PC-9 (cell line): ENCODE measurements at regions not wholly inside any gene's neighbourhood (a gene's known extent, or its start where the extent isn't known, plus 50 kb on each side); places are given as distances from the start of the nearest gene placed in this dataset.

Source experiments
- BruUV-seq: library from RNA; stranded (reverse); fragments of 400-500 nt; replicated peaks from 2 replicates; lab custom pipeline; 2021; lab: Mats Ljungman, UMichigan
- CTCF ChIA-PET: fragments of 300-600 bp; sonication (Branson Sonifier 250); formaldehyde crosslinking; loops from one replicate; lab custom pipeline; 2022; ENCODE audit warnings: antibody characterized with exemption; lab: Charles Lee
- POLR2A ChIA-PET: fragments of 300-600 bp; sonication (Branson Sonifier 250); formaldehyde crosslinking; loops from one replicate; lab custom pipeline; 2022; ENCODE audit warnings: antibody characterized with exemption; ENCODE audit not compliant: unreplicated experiment; lab: Charles Lee
- DNase-seq, 2 experiments: peaks; one replicate each; pipeline versions ENCODE4 v3.0.0 to v3.0.0-alpha.2; 2015 to 2022; ENCODE audit warnings: mixed read lengths in 1 of 2
- H2AFZ ChIP-seq: fragments of 200-600 bp; sonication (generic); 2 replicates; pipeline ENCODE4 v1.8.1; 2017; ENCODE audit warnings: antibody characterized with exemption
- H3F3A ChIP-seq: fragments of 200-600 bp; sonication (generic); 2 replicates; pipeline ENCODE4 v1.8.1; 2017; ENCODE audit warnings: antibody characterized with exemption, mild to moderate bottlenecking, low read depth; ENCODE audit not compliant: insufficient read depth
- H3K27ac ChIP-seq: fragments of 200-600 bp; sonication (generic); 2 replicates; pipeline ENCODE4 v1.6.1; 2016; ENCODE audit warnings: mixed run types
- H3K27me3 ChIP-seq: fragments of 200-600 bp; sonication (generic); 2 replicates; pipeline ENCODE4 v1.6.1; 2016; ENCODE audit warnings: low read depth, mixed run types; ENCODE audit not compliant: insufficient read depth
- H3K36me3 ChIP-seq: fragments of 200-600 bp; sonication (generic); 2 replicates; pipeline ENCODE4 v1.6.1; 2016; ENCODE audit warnings: low read depth, mixed run types
- H3K4me1 ChIP-seq: fragments of 200-600 bp; sonication (generic); replicated peaks from 2 replicates; pipeline ENCODE4 v1.6.1; 2016; ENCODE audit warnings: mixed run types; ENCODE audit not compliant: insufficient read depth
- H3K4me2 ChIP-seq: fragments of 200-600 bp; sonication (generic); 2 replicates; pipeline ENCODE4 v1.6.1; 2017; ENCODE audit warnings: mixed run types
- H3K4me3 ChIP-seq: fragments of 200-600 bp; sonication (generic); 2 replicates; pipeline ENCODE4 v1.6.1; 2016; ENCODE audit warnings: mixed run types
- H3K79me2 ChIP-seq: fragments of 200-600 bp; sonication (generic); 2 replicates; pipeline ENCODE4 v1.6.1; 2017; ENCODE audit warnings: low read depth, mixed run types
- H3K9me2 ChIP-seq: fragments of 200-600 bp; sonication (generic); 2 replicates; pipeline ENCODE4 v1.8.1; 2017; ENCODE audit warnings: mild to moderate bottlenecking; ENCODE audit not compliant: insufficient read depth
- H3K9me3 ChIP-seq: fragments of 200-600 bp; sonication (generic); 2 replicates; pipeline ENCODE4 v1.8.1; 2016; ENCODE audit warnings: low read depth; ENCODE audit not compliant: insufficient read depth
- H4K20me1 ChIP-seq: fragments of 200-600 bp; sonication (generic); 2 replicates; pipeline ENCODE4 v1.8.1; 2017; ENCODE audit not compliant: insufficient read depth
- CTCF ChIP-seq: fragments of 200-600 bp; sonication (generic); conservative IDR thresholded peaks from 2 replicates; pipeline ENCODE4 v1.6.1; 2017; ENCODE audit warnings: mixed run types, antibody characterized with exemption, mild to moderate bottlenecking, moderate library complexity
- EZH2 ChIP-seq: fragments of 200-600 bp; sonication (generic); IDR thresholded peaks from 2 replicates; pipeline ENCODE4 v1.8.0; 2017; ENCODE audit warnings: antibody characterized with exemption, low read depth
- intact Hi-C: fragments of 100-400 bp; cut with micrococcal nuclease; formaldehyde crosslinking; loops from one replicate; pipeline ENCODE4 v1.10.0; 2022; ENCODE audit not compliant: unreplicated experiment

GRCh38 chr6:9563568-9563967 lies 851.3 kb downstream of the TFAP2A start:
- H3K79me2 ChIP-seq = no peaks in the 10 kb centered on the region
- POLR2A ChIA-PET = no interaction called here
- H3K27me3 ChIP-seq = no peaks in the 10 kb centered on the region
- no peaks in the 10 kb centered on the region for H3F3A ChIP-seq
- H3K9me3 ChIP-seq = no peaks in the 10 kb centered on the region
- H2AFZ ChIP-seq = no peak overlapping the region
- DNase-seq = no peak
- BruUV-seq = no TSS peak
- no peaks in the 10 kb centered on the region for H3K9me2 ChIP-seq
- H4K20me1 ChIP-seq = no peaks in the 10 kb centered on the region
- intact Hi-C loops = no loop called here
- CTCF ChIA-PET = no interaction called here
- no peak overlapping the region for H3K27ac ChIP-seq
- H3K4me1 ChIP-seq = no peaks in the 10 kb centered on the region
- no peak overlapping the region for H3K4me2 ChIP-seq
- H3K36me3 ChIP-seq = no peaks in the 10 kb centered on the region
- no peak overlapping the region for H3K4me3 ChIP-seq
- TF ChIP-seq EZH2 = no peak
- no peak for TF ChIP-seq CTCF

GRCh38 chr6:9554806-9555205 lies 860.1 kb downstream of the TFAP2A start:
- no peaks in the 10 kb centered on the region for H3K4me1 ChIP-seq
- BruUV-seq = no TSS peak
- no peaks in the 10 kb centered on the region for H3K9me3 ChIP-seq
- intact Hi-C loops = no loop called here
- no peaks in the 10 kb centered on the region for H3K79me2 ChIP-seq
- POLR2A ChIA-PET = no interaction called here
- H3K36me3 ChIP-seq = no peaks in the 10 kb centered on the region
- no peaks in the 10 kb centered on the region for H3K27me3 ChIP-seq
- no peaks in the 10 kb centered on the region for H3K9me2 ChIP-seq
- TF ChIP-seq EZH2 = no peak
- no peak for TF ChIP-seq CTCF
- no peaks in the 10 kb centered on the region for H3F3A ChIP-seq
- DNase-seq = no peak
- H3K4me2 ChIP-seq = no peak overlapping the region
- CTCF ChIA-PET = no interaction called here
- no peaks in the 10 kb centered on the region for H4K20me1 ChIP-seq
- no peak overlapping the region for H3K4me3 ChIP-seq
- no peak overlapping the region for H3K27ac ChIP-seq
- no peak overlapping the region for H2AFZ ChIP-seq

GRCh38 chr6:9554323-9554722 lies 860.6 kb downstream of the TFAP2A start:
- Histone ChIP-seq H3K79me2 (no peaks in the 10 kb centered on the region), H3K27me3 (no peaks in the 10 kb centered on the region), H3F3A (no peaks in the 10 kb centered on the region), H3K27ac (no peak overlapping the region), H3K4me3 (no peak overlapping the region), H2AFZ (no peak overlapping the region), H3K4me2 (no peak overlapping the region), H3K9me3 (no peaks in the 10 kb centered on the region), H3K4me1 (no peaks in the 10 kb centered on the region), H4K20me1 (no peaks in the 10 kb centered on the region), H3K36me3 (no peaks in the 10 kb centered on the region), H3K9me2 (no peaks in the 10 kb centered on the region)
- intact Hi-C loops = no loop called here
- TF ChIP-seq CTCF (no peak), EZH2 (no peak)
- ChIA-PET CTCF (interaction anchor here (0.6 kb wide), 1 partner anchor 17 kb away, joined by 3 read pairs; no protein-coding TSS in a partner anchor), POLR2A (no interaction called here)
- BruUV-seq = no TSS peak
- DNase-seq = no peak
